ENCODE measurements at regions not wholly inside any gene's neighbourhood (a gene's known extent, or its start where the extent isn't known, plus 50 kb on each side); places are given as distances from the start of the nearest gene placed in this dataset.
"Not testable (repeated sequence)": the region's sequence is repeated elsewhere in the genome, so short reads cannot be mapped to it uniquely, and the experiment has no call there.

DNA sequence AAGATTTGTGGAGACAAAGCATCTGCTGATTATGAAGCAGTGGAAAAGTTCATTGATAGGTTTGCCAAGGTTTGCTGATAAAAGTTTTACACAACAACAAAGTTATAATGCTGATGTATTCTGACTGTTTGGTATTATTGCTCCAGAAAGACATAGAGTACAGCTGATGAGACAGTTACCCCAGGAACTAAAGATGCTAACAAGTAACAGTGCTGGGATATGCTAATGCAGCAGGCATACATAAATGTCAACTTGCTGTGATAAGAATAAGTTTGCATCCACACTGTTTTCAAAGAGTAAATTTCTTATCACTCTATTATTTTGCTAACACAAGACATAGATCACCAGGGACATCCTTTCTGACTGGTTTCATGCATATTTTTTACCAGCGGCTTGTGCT is 1221.3 kb upstream of the CELF4 start:
- DNase-seq = no peak

GRCh38 chr18:38771620-38772019 is 1206.0 kb upstream of the CELF4 start:
- DNase-seq = not testable (repeated sequence)

GRCh38 chr18:38768504-38768903 is 1202.9 kb upstream of the CELF4 start:
- no peak for DNase-seq

- no peak for DNase-seq
Observed at GRCh38 chr18:38759457-38759856, 1193.9 kb upstream of the CELF4 start.

- DNase-seq = no peak
Observed at GRCh38 chr18:38756436-38756835, 1190.8 kb upstream of the CELF4 start.

DNA sequence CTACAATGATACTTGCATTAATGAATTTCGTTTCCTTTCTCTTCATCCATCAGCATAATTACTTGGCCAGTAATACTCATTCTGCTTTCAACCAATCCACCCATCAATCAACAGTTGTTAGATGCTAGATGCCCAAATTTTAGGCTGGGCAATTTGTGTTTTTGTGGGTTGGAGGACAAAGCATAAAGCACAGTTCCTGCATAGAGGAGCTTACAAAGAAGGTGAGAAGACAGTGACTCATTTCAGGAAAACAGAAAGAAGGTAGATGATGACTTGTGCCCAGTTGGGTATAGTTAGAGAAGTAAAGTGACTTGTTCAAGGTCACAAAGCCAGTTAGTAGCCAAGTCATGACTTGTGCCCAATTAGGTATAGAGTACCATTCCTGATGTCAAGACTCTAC is 1186.8 kb upstream of the CELF4 start:
- DNase-seq = no peak

DNA sequence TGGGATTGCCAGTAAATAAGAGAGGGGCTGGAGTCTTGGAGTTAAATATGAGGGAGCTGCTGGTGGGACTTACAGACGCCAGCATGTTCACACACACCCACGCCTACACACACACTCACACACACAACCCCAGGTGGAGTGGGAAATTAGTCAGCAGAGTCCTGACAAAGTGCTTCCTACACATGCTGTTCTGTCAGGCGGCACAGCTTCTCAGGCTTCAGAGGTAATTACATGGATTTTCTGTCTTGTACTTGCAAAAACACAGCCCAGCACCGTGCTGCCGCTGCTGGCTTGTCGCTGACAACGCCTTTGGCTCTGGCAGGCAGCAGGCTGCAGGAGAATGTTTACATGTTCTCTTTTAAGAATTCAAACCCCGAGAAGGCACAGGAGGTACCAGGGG is 1186.3 kb upstream of the CELF4 start:
- DNase-seq = no peak

- no peak for DNase-seq
Observed at GRCh38 chr18:38751211-38751610, 1185.6 kb upstream of the CELF4 start.

DNA sequence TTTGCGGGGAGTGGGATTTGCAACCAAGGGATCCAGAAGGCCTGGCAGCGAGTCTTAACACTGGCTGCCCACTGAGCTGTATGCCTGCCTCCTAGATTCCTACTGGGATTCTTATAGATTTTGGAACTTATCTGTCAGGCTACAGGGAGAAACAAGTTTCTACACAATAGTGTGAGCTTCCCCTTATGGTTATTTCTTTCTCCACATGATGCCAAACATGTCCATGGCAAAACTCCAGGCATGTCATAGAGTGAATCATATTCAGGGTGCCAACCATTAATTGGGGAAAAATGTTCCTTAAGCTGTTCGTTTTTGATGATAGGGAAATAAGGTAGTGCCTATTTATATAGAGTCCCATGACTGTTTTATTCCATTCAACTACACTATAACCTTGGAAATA is 1185.2 kb upstream of the CELF4 start:
- no peak for DNase-seq

- no peak for DNase-seq
Observed at GRCh38 chr18:38747153-38747552, 1181.6 kb upstream of the CELF4 start.

DNA sequence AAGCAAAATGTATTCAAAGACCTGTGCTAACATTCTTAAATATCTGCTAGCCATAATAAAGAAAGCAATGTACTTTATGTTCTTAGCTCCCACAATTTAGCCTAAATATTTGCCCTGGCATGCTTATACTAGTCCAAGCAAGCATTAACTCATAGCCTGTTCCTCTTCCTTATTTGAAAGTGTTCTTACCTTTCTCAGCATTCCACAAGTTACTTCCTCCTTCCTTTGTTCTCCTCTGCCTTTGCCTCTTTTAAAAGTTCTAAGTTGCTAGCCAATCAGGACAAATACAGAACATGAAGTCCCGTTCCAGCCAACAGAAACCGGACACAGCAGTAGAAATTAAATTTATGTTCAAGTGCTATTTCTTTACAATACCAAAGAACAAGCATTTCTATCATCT is 1154.6 kb upstream of the CELF4 start:
- not testable (repeated sequence) for DNase-seq

- no peak for DNase-seq
Observed at GRCh38 chr18:38718365-38718901, 1152.8 kb upstream of the CELF4 start.

- DNase-seq = no peak
Observed at GRCh38 chr18:38709122-38709521, 1143.5 kb upstream of the CELF4 start.

GRCh38 chr18:38706373-38706772 is 1140.8 kb upstream of the CELF4 start:
- no peak for DNase-seq

DNA sequence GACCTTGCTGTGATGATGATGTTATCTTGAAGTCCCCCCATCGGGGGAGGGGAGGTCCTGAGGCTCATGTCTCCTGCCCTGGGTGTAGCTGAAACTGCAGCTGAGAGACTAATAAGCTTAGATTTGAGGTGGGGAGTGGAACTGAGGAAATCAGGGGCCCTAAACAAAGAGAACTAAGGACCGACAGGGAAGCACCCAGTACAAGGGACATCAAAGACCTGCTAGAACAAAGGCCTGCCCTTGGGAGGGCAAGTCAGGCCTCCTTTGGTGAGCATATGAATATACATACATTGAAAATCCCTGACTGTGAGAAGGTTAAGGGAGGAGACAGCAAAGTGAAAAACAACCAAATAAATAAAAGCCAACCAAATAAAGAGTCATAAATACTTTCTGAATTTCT is 1132.5 kb upstream of the CELF4 start:
- DNase-seq = no peak

DNA sequence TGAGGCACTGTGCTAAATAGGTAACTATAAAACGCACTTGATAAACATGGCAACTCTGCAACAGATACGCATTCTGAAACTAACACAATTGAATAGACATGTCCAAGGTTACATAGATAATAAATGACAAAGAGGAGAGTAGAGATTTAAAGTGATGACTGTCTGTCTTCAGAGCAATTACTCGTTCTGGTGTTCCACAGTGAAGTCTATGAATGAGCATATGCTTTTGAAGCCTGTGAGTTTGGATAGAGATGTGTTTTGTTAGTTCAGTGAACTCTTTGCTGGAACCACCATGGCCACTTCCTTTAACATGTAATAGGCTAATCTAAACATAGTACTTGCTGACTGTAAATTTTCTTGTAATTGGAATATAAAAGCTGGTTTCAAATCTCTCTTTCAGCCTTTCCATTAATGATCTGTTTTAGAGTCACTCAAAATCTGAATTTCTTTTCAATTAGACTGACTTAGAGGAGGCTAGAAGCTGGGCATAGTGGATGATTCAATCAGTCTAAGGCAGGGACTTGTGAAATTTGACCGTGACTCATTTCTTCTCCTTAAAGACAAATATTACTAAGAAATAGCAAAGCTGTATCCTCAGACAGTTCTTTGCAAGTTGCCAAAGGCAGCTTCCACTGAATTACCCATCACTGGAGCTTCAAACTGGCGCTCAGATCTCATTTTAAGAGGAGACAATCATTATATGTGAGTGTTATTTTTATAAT is 1130.1 kb upstream of the CELF4 start:
- no peak for DNase-seq

DNA sequence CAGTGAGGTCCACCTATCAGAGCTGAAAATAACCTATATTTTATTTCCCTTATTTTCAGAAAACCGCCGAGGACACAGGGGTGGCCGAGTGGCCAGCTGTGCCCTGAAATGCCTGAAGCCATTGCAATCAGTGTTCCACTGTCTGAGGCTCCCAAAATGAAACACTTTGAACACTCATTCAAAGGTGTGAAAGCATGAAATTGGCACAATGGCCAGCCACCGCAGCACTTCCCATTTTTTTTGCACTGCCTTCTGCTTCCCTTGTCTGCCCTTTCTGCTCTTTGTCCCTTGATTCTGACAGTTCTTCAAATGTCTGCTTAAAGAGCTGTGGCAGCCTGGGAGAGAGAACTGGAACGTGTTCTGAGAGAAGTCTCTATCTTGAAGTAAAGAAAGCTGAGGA is 1127.5 kb upstream of the CELF4 start:
- no peak for DNase-seq

DNA sequence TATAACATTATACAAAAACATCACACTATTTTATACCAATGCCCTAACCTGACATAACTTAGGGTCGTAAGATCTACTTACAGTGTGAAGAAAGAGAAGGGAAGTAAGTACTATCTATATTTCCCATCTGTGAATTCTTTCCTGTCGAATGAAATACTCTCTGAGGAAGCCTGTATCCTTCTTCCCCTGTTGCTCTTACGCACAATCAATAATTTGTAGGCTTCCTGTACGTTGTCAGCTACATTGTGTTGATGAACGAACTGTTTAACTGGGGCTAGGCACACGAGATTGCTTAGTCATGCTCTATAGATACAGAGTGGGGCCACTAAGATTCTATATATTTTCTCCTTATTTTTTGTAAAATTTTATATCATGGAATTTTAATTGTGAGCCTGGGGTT is 1125.0 kb upstream of the CELF4 start:
- no peak for DNase-seq

- no peak for DNase-seq
Observed at GRCh38 chr18:38688416-38688815, 1122.8 kb upstream of the CELF4 start.

GRCh38 chr18:38670486-38670885 is 1104.9 kb upstream of the CELF4 start:
- no peak for DNase-seq

DNA sequence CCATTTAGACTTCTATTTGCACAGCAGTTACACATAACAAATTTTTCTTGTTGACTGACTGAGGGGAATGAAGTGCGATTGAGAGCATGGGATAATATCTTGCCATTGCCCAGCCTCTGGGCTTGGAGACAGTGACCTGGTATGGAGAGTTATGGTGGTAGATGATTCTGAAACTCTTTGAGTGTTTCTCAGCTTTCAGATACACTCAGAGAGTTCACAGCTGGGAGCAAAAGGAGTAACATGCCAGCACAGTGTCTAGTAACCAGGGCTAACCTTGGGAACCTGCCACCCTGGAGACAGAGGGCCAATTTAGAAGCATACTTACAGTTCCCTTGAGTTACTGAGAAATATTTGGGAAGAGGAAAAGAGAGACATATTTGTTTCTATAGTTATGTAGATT is 1099.3 kb upstream of the CELF4 start:
- DNase-seq = no peak

DNA sequence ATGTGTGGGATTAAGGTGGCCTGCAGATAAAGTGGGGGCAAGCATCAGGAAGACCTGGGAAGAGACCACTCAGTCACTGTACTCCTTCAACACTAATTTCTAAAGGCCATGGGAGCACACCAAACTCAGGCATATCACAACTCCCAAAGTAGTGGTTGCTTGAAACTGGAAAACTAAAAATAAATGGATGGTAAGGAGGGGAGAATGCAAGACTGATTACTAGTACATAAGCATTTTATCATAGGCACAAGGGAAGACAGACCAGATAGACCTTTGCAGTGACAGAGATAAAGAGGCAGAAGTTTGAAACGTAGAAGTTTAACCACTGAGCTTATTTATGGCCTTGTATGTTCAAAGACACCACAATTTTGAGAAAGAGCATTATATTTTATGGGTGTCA is 1098.1 kb upstream of the CELF4 start:
- no peak for DNase-seq

DNA sequence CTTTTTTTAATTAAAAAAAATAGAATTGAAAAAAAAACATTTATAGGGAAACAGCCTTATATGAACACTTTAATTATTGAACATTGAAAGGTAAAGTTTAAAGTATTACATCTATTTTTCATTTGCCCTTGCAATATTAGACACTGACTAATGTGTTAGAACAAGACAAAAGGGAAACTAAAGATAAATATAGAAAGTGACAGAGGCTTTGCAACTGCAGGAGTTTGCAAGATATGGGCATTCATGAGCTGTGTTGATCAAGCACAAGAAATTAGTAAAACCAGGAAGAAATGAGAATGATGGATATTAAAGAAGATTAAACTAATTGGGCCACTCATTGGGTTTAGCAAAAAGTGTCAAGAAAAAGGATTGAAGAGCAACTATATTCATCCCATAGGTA is 1097.7 kb upstream of the CELF4 start:
- no peak for DNase-seq

GRCh38 chr18:38654946-38655345 is 1089.3 kb upstream of the CELF4 start:
- DNase-seq = no peak

- no peak for DNase-seq
Observed at GRCh38 chr18:38651736-38652135, 1086.1 kb upstream of the CELF4 start.

Measured in T1000 (cell line).